ENCODE measurements at regions not wholly inside any gene's neighbourhood (a gene's known extent, or its start where the extent isn't known, plus 50 kb on each side); places are given as distances from the start of the nearest gene placed in this dataset.

- TF ChIP-seq CTCF (conservative IDR thresholded peaks at IDR 0.05 in 1 of 2, IDR thresholded peaks at IDR 0.05 in 1 of 2; ENCODE audit: low read depth in 1 of 2, low read length in 2 of 2): no peak
- no peak for TF ChIP-seq EZH2 (IDR thresholded peaks at IDR 0.05; ENCODE audit: low read length, missing control alignments)
Observed at GRCh38 chr5:163269624-163270023, 167.8 kb upstream of the CCNG1 start.
